Gastroesophageal sphincter (tissue), 4 donors: ENCODE measurements at regions not wholly inside any gene's neighbourhood (a gene's known extent, or its start where the extent isn't known, plus 50 kb on each side); places are given as distances from the start of the nearest gene placed in this dataset.

ENCODE experiments used
- ATAC-seq: fragments of 150-250 bp; one replicate; pipeline ENCODE4 v1.9.1; 2016; ENCODE audit warnings: mild to moderate bottlenecking, moderate library complexity
- H3K27ac ChIP-seq, 4 donors: fragments of 200-600 bp; sonication (generic) in 3 of 4; 1 replicate in 3 of 4; 2 replicates in 1 of 4; pipeline ENCODE4 v1.5.1; 2016 to 2019
- H3K27me3 ChIP-seq: fragments of 200-600 bp; sonication (generic); one replicate; pipeline ENCODE4 v1.5.1; 2019
- H3K36me3 ChIP-seq, 2 donors: fragments of 200-600 bp; sonication (generic); one replicate each; pipeline ENCODE4 v1.5.1; 2019; ENCODE audit warnings: control low read depth in 1 of 2
- H3K4me1 ChIP-seq, 3 donors: fragments of 200-600 bp; sonication (generic); 1 replicate in 2 of 3; 2 replicates in 1 of 3; pipeline ENCODE4 v1.5.1; 2016 to 2019; ENCODE audit warnings: control low read depth in 2 of 3
- H3K4me3 ChIP-seq, 2 donors: fragments of 200-600 bp; sonication (generic); one replicate each; pipeline ENCODE4 v1.5.1; 2019; ENCODE audit warnings: mild to moderate bottlenecking in 1 of 2, moderate library complexity in 1 of 2
- H3K9me3 ChIP-seq, 3 donors: fragments of 200-600 bp; sonication (generic); one replicate each; pipeline ENCODE4 v1.5.1; 2017 to 2019; ENCODE audit warnings: control low read depth in 2 of 3
- CTCF ChIP-seq, 4 experiments: fragments of 200-600 bp in 2 of 4; fragments of 450-650 bp in 2 of 4; sonication (generic) in 1 of 4; IDR thresholded peaks; one replicate each; pipeline ENCODE4 v1.5.1; 2017 to 2019; ENCODE audit warnings: antibody characterized with exemption in 4 of 4, mild to moderate bottlenecking in 2 of 4, moderate library complexity in 2 of 4
- EP300 ChIP-seq: sonication (generic); formaldehyde crosslinking; IDR thresholded peaks from one replicate; pipeline ENCODE4 v1.6.1; 2017; ENCODE audit warnings: antibody characterized with exemption, mild to moderate bottlenecking
- POLR2A ChIP-seq, 2 donors: fragments of 450-650 bp; IDR thresholded peaks; one replicate each; pipeline ENCODE4 v1.6.1; 2017; ENCODE audit warnings: antibody characterized with exemption in 2 of 2, mild to moderate bottlenecking in 2 of 2, moderate library complexity in 1 of 2
- POLR2AphosphoS5 ChIP-seq: sonication (generic); formaldehyde crosslinking; IDR thresholded peaks from one replicate; pipeline ENCODE4 v1.6.1; 2017; ENCODE audit warnings: antibody characterized with exemption
- WGBS, 2 donors: methylation state at CpG; one replicate each; pipeline ENCODE4 v1.1.5; 2018; ENCODE audit warnings: low coverage in 1 of 2; 5-methylcytosine and 5-hydroxymethylcytosine counted together

- Histone ChIP-seq H3K36me3 (no peaks in the 10 kb centered on the region), H3K9me3 (peaks cover 0 to 6% (median 0%) of the 10 kb centered on the region in 3 donors), H3K27ac (no peak overlapping the region), H3K4me3 (no peak overlapping the region), H3K4me1 (no peaks in the 10 kb centered on the region), H3K27me3 (peaks cover 16% of the 10 kb centered on the region)
- ATAC-seq = no peak
- TF ChIP-seq CTCF (IDR thresholded peaks at IDR 0.05) = no peak
- no peak for TF ChIP-seq EP300
- no peak for TF ChIP-seq POLR2A (IDR thresholded peaks at IDR 0.05)
- no peak for TF ChIP-seq POLR2AphosphoS5
- 75 to 86% methylated on average over 3 of the region's 3 CpGs for WGBS, 2 donors
These were observed 278.9 kb upstream of the DIO3 start for GRCh38 chr14:101282418-101282817.

- no peaks in the 10 kb centered on the region for H3K4me1 ChIP-seq
- peaks cover 25% of the 10 kb centered on the region for H3K27me3 ChIP-seq
- H3K4me3 ChIP-seq = no peak overlapping the region
- H3K27ac ChIP-seq = no peak overlapping the region
- 90 to 94% methylated on average over 1 to 3 of the region's 3 CpGs for WGBS, 2 donors
- no peak for ATAC-seq
- H3K9me3 ChIP-seq = peaks cover 0 to 6% (median 0%) of the 10 kb centered on the region in 3 donors
- TF ChIP-seq POLR2A (IDR thresholded peaks at IDR 0.05) (no peak), POLR2AphosphoS5 (no peak), CTCF (IDR thresholded peaks at IDR 0.05) (no peak), EP300 (no peak)
- H3K36me3 ChIP-seq = no peaks in the 10 kb centered on the region
These were observed 276.6 kb upstream of the DIO3 start for GRCh38 chr14:101284711-101285110.

GRCh38 chr14:101286271-101287018, 274.9 kb upstream of the DIO3 start:
- no peak for ATAC-seq
- no peaks in the 10 kb centered on the region for H3K4me1 ChIP-seq
- no peak overlapping the region for H3K27ac ChIP-seq
- no peak overlapping the region for H3K4me3 ChIP-seq
- WGBS, 2 donors = 70 to 84% methylated on average over 9 to 11 of the region's 19 CpGs
- H3K27me3 ChIP-seq = peaks cover 25% of the 10 kb centered on the region
- H3K9me3 ChIP-seq = peaks cover 0 to 6% (median 0%) of the 10 kb centered on the region in 3 donors
- TF ChIP-seq CTCF (IDR thresholded peaks at IDR 0.05) = no peak
- TF ChIP-seq EP300 = no peak
- TF ChIP-seq POLR2A (IDR thresholded peaks at IDR 0.05) = no peak
- no peak for TF ChIP-seq POLR2AphosphoS5
- no peaks in the 10 kb centered on the region for H3K36me3 ChIP-seq

GRCh38 chr14:101288436-101289229, 272.7 kb upstream of the DIO3 start:
- Histone ChIP-seq H3K9me3 (no peaks in the 10 kb centered on the region), H3K4me3 (no peak overlapping the region), H3K36me3 (no peaks in the 10 kb centered on the region), H3K4me1 (no peaks in the 10 kb centered on the region), H3K27me3 (peaks cover 25% of the 10 kb centered on the region), H3K27ac (no peak overlapping the region)
- TF ChIP-seq EP300 (no peak), POLR2A (IDR thresholded peaks at IDR 0.05) (no peak), POLR2AphosphoS5 (no peak), CTCF (IDR thresholded peaks at IDR 0.05) (no peak)
- ATAC-seq = peak; percentile 44
- WGBS, 2 donors = 81 to 84% methylated on average over 5 to 14 of the region's 20 CpGs
